HFF-Myc (cell line): ENCODE measurements at regions not wholly inside any gene's neighbourhood (a gene's known extent, or its start where the extent isn't known, plus 50 kb on each side); places are given as distances from the start of the nearest gene placed in this dataset.

Experiments used
- DNase-seq: peaks from one replicate; pipeline ENCODE4 v3.0.0-alpha.2; 2011; ENCODE audit warnings: low read depth; ENCODE audit errors: extremely low read depth
- H3K4me3 ChIP-seq: replicated peaks from 2 replicates; pipeline ENCODE4 v1.5.1; 2011; ENCODE audit warnings: low read depth, mild to moderate bottlenecking, control low read depth, low read length
- TF ChIP-seq, protein P1 (sequence below): IDR thresholded peaks from 2 replicates; pipeline ENCODE4 v1.5.1; 2012; ENCODE audit warnings: mild to moderate bottlenecking, low read depth, low read length, control low read depth; ENCODE audit errors: missing control alignments

DNA sequence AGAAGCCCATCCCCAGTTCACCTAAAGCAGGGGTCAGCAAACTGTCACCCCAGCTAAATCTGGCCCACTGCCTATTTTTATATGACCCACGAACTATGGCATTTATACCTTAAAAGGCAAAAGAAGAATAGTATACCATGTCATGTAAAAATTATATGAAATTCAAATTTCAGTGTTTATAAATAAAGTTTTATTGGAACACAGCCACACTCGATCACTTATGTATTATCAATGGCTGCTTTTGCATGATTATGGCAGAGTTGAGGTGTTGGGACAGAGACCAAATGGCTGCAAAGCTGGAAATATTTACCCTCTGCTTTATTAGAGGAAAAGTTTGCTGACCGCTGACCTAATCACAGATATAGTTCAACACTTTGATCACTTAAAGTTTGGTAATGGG lies 59.2 kb upstream of the GATB start:
- no peak for DNase-seq
- H3K4me3 ChIP-seq: no peak overlapping the region
- TF ChIP-seq, protein P1, sequence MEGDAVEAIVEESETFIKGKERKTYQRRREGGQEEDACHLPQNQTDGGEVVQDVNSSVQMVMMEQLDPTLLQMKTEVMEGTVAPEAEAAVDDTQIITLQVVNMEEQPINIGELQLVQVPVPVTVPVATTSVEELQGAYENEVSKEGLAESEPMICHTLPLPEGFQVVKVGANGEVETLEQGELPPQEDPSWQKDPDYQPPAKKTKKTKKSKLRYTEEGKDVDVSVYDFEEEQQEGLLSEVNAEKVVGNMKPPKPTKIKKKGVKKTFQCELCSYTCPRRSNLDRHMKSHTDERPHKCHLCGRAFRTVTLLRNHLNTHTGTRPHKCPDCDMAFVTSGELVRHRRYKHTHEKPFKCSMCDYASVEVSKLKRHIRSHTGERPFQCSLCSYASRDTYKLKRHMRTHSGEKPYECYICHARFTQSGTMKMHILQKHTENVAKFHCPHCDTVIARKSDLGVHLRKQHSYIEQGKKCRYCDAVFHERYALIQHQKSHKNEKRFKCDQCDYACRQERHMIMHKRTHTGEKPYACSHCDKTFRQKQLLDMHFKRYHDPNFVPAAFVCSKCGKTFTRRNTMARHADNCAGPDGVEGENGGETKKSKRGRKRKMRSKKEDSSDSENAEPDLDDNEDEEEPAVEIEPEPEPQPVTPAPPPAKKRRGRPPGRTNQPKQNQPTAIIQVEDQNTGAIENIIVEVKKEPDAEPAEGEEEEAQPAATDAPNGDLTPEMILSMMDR: no peak

DNA sequence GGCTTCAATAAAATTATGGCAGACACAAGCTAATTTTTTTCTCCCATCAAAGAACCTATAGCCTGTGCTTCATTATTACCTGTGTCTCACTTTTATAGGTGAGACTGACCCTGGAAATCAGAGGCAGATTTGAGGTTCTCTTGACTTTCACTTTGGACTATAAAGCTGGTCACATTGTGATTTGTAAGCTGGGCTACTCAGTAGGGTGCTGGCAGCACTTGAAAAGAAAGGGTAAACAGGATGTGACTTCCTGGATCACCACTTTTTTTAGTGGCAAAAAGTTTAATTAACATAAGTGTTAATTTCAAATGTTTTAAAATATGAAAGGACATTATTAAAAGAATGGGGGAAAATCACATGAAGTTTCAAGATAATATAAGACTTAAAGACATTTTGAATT lies 50.6 kb upstream of the GATB start:
- no peak for DNase-seq
- TF ChIP-seq, protein P1: no peak
- no peak overlapping the region for H3K4me3 ChIP-seq
